ENCODE measurements at regions not wholly inside any gene's neighbourhood (a gene's known extent, or its start where the extent isn't known, plus 50 kb on each side); places are given as distances from the start of the nearest gene placed in this dataset.

DNA sequence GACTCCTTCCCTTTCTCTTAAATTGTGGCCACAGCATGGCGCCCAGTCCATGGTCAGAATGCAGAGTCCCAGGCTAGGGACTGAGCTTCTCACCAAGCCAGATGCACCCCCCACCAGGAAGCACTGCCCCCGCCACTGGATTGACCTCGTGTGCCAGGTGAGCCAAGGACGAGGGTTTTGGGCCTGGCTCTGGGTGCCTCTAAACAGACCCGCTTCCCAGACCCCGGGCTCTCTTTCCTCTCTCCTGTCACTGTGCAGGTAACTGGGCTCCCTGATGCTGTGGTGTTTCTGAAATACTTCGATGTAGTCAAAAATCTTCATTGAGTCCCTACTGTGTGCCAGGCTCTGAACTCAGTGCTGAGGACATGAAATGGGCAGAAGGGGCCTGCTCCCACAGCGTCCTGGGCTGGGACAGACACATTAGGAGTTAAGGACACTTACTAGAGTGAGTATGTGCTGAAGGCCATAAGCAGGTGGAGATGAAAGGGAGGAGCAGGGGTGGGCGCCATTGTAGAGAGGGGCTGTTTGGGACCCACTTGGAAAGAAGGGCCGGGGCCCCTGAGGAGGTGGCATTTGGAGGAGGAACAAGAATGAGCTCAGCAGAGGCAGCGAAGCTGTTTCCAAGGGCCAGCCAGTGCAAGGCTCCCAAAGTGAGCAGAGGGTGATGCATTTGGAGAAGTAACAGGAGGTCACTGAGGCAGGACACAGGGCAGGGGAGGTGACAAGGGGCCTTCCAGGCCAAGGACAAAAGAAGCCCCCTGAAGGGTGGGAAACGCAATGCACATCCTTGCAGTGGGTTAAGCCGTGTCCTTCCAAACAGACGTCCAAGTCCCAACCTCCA is 217.1 kb downstream of the ANKRD60 start:
- no peak overlapping the region for H4K91ac ChIP-seq (replicated peaks; ENCODE audit: insufficient read length, low read length)
- no peak overlapping the region for H2BK5ac ChIP-seq (ENCODE audit: low read depth, low read length)
- no peak overlapping the region for H4K5ac ChIP-seq (ENCODE audit: insufficient read length, low read depth, low read length)
- no peak overlapping the region for H2BK120ac ChIP-seq (replicated peaks; ENCODE audit: low read depth, low read length)
- H2BK12ac ChIP-seq (ENCODE audit: low read depth, low read length), result no peak overlapping the region
- H3K9ac ChIP-seq (replicated peaks in 1 of 4; ENCODE audit: extremely low read depth in 1 of 4, low read depth in 3 of 4, low read length in 3 of 4), result no peak overlapping the region
- no peaks in the 10 kb centered on the region for H4K20me1 ChIP-seq (replicated peaks in 1 of 2; ENCODE audit: control insufficient read depth in 1 of 2, insufficient read depth in 2 of 2, low read length in 2 of 2)
- no peak overlapping the region for H3K4me2 ChIP-seq (ENCODE audit: insufficient read depth in 1 of 2, low read depth in 2 of 2, low read length in 2 of 2)
- no peak overlapping the region for H3K4ac ChIP-seq (replicated peaks; ENCODE audit: insufficient read length, low read depth, low read length)
- H3K27me3 ChIP-seq (replicated peaks in 1 of 4; ENCODE audit: control insufficient read depth in 3 of 4, extremely low read depth in 1 of 4, insufficient read depth in 3 of 4, low read length in 3 of 4), result no peaks in the 10 kb centered on the region
- no peaks in the 10 kb centered on the region; a peak in 1 of 7 replicates for H3K4me1 ChIP-seq (replicated peaks in 1 of 4; ENCODE audit: control insufficient read depth in 3 of 4, insufficient read depth in 4 of 4, low read length in 3 of 4)
- no peak overlapping the region for H3K23ac ChIP-seq (ENCODE audit: insufficient read length)
- FAIRE-seq (no peak), DNase-seq (ENCODE audit: low read depth in 1 of 2, low spot score in 2 of 2) (no peak)
- no peak overlapping the region for H3K14ac ChIP-seq (ENCODE audit: insufficient read length)
- TF ChIP-seq BRCA1 (IDR thresholded peaks at IDR 0.05; ENCODE audit: low read depth, low read length) (no peak), POU5F1 (IDR thresholded peaks at IDR 0.05; ENCODE audit: low read depth, low read length) (no peak), YY1 (IDR thresholded peaks at IDR 0.05; ENCODE audit: low read depth, low read length) (no peak)
- ChIA-PET CTCF (ENCODE audit: partially characterized antibody) (interaction anchor here (0.7 to 2.5 kb wide), 6 partner anchors 9 to 389 kb away, joined by 3 to 12 read pairs (median 3); no protein-coding TSS in a partner anchor), POLR2A (ENCODE audit: partially characterized antibody) (no interaction called here)
- H2BK15ac ChIP-seq (ENCODE audit: low read length), result no peak overlapping the region
- no peaks in the 10 kb centered on the region for H3K36me3 ChIP-seq (ENCODE audit: control insufficient read depth in 2 of 4, insufficient read depth in 4 of 4, low read length in 3 of 4)
- no peak overlapping the region for H3K27ac ChIP-seq (ENCODE audit: low read depth, low read length)
- H3K23me2 ChIP-seq (ENCODE audit: low read depth, low read length), result no peaks in the 10 kb centered on the region
- no peaks in the 10 kb centered on the region for H3K79me1 ChIP-seq (ENCODE audit: low read depth, low read length)
- H3K18ac ChIP-seq (ENCODE audit: extremely low read depth, low read length), result no peak overlapping the region; the same call in 1 of the 2 replicates
- no peak overlapping the region for H3K4me3 ChIP-seq (ENCODE audit: extremely low read depth in 1 of 4, insufficient read depth in 2 of 4, low read depth in 3 of 4, low read length in 4 of 4)
- no peaks in the 10 kb centered on the region for H3K79me2 ChIP-seq (ENCODE audit: control insufficient read depth in 1 of 2, insufficient read depth in 2 of 2, low read length in 2 of 2)
- H2BK20ac ChIP-seq (ENCODE audit: low read length), result no peak overlapping the region
- no peak overlapping the region for H4K8ac ChIP-seq (ENCODE audit: extremely low read depth, insufficient read depth, low read length)
- H3K56ac ChIP-seq (replicated peaks; ENCODE audit: insufficient read length, low read depth, low read length), result no peak overlapping the region
- H2AFZ ChIP-seq (ENCODE audit: low read length), result no peak overlapping the region
- no peaks in the 10 kb centered on the region for H3K9me3 ChIP-seq (ENCODE audit: insufficient read depth in 2 of 2, low read depth in 1 of 2, low read length in 1 of 2)
- no peak overlapping the region for H2AK5ac ChIP-seq (ENCODE audit: low read depth, low read length)
- 88% methylated on average over 13 of the region's 14 CpGs; no CpG with 5 or more reads in 1 of the 2 experiments for WGBS, 2 experiments (ENCODE audit: extremely low coverage in 1 of 2, insufficient coverage in 1 of 2, insufficient read length in 1 of 2, insufficient replicate concordance in 2 of 2, low coverage in 1 of 2, low lambda C conversion rate in 2 of 2, missing lambda C conversion rate in 1 of 2)

Measured in H1 (cell line).